ENCODE measurements at regions not wholly inside any gene's neighbourhood (a gene's known extent, or its start where the extent isn't known, plus 50 kb on each side); places are given as distances from the start of the nearest gene placed in this dataset.

DNA sequence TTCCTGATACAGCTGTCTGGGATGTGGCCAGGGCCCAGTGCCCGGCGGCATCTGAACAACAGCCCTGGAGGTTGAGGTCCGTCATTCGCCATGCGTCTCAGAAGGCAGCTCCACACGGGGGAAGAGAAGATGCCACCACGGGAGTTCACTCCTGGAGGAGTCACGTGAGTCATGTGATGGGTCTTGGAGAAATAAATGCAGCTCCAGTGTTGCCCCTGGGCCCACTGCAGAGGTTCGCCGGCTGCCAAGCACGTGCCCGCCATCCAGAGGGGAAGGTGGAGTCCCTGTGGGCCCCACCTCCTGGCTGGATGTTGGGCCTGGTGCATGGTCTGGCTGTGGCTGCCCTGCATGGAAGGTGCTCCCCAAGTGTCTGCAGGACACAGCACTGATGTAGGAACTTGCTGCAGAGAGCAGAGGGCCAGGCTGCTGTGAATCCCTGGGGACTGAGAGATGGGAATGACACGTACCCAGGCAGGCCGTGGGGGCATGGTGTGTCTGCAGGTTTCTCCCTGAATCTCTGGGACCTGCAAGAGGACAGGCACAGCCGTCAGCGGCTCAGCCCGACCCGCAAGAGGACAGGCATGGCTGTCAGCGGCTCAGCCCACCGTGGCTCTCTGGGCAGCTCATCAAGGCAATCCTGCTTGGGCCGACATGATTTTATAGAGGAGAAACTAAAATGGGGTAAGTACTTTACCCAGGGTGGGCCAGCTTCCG lies 418.3 kb upstream of the IRX4 start:
- 94 to 96% methylated on average over 21 of the region's 22 CpGs for WGBS, 2 experiments (ENCODE audit: insufficient coverage in 2 of 2)
- Histone ChIP-seq H3K36me3 (ENCODE audit: control insufficient read depth, insufficient read depth, low read length) (no peaks in the 10 kb centered on the region), H3K4me3 (ENCODE audit: extremely low read depth, insufficient read depth, low read length, poor library complexity, severe bottlenecking) (no peak overlapping the region), H3K9me3 (ENCODE audit: control insufficient read depth, low read length) (no peaks in the 10 kb centered on the region), H3K27ac (ENCODE audit: low read depth, low read length, severe bottlenecking) (no peak overlapping the region), H3K4me1 (ENCODE audit: control insufficient read depth, insufficient read depth, low read length, poor library complexity, severe bottlenecking) (no peaks in the 10 kb centered on the region)

DNA sequence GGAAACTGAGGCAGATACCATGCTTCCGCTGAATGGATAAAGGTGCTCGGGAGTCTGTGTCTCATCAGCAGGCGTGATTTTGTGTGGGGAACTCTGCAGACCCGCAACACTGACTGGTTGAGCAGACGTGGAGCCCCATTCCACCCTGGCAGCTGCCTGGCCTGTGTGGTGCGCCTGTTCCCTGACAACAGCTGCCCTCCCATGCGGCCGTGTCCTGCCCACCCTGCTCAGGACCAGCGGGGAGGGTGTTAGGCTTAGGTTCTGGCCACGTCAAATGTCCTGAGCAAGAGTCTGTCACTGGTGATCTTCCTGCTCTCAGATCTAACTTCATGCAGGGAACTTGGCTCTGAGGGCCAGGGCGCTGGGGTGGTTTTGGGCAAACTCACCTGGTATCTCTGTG lies 417.7 kb upstream of the IRX4 start:
- WGBS, 2 experiments (ENCODE audit: insufficient coverage in 2 of 2) = 94 to 95% methylated on average over 6 to 10 of the region's 11 CpGs
- Histone ChIP-seq H3K36me3 (ENCODE audit: control insufficient read depth, insufficient read depth, low read length) (no peaks in the 10 kb centered on the region), H3K4me3 (ENCODE audit: extremely low read depth, insufficient read depth, low read length, poor library complexity, severe bottlenecking) (no peak overlapping the region), H3K9me3 (ENCODE audit: control insufficient read depth, low read length) (no peaks in the 10 kb centered on the region), H3K27ac (ENCODE audit: low read depth, low read length, severe bottlenecking) (no peak overlapping the region), H3K4me1 (ENCODE audit: control insufficient read depth, insufficient read depth, low read length, poor library complexity, severe bottlenecking) (no peaks in the 10 kb centered on the region)

DNA sequence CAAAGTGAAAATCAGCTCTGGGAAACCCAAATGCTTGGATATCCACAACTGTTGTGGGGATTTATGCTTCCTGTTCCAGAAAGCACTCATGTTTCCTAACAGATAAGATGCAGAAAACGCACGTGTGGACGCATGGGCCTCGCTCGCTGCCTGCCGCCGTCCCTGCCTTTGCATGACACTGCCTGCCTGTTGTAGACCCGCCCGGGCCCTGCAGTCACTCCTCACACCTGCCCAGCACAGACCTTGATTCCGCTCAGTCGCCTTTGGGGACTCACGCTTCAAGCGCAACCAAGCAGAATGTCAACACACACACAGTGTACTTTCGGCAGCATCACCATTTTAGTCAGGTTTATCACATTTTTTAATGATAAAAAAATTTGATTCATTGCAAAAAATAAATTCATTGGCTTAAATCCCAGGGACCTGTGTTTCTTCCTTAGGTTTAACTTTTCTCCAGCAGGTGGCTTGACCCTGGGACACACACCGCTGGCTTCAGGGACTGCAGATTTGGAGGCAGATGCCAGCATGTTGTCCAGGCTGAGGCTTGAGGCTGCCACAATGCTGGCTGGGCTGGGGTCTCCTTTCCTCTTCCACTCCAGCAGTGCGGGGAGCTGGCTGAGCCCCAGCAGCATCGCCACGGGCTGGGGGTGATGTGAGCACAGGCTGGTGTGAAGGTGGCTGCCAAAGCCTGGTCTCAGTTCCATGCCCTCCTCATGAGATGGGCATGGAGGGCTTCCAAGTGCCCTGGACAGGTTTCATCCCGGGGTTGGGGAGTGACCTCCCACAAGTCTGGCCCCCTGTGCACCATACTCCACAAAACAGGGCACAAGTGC lies 416.9 kb upstream of the IRX4 start:
- Histone ChIP-seq H3K9me3 (ENCODE audit: control insufficient read depth, low read length) (no peaks in the 10 kb centered on the region), H3K36me3 (ENCODE audit: control insufficient read depth, insufficient read depth, low read length) (no peaks in the 10 kb centered on the region), H3K4me1 (ENCODE audit: control insufficient read depth, insufficient read depth, low read length, poor library complexity, severe bottlenecking) (no peaks in the 10 kb centered on the region), H3K4me3 (ENCODE audit: extremely low read depth, insufficient read depth, low read length, poor library complexity, severe bottlenecking) (no peak overlapping the region), H3K27ac (ENCODE audit: low read depth, low read length, severe bottlenecking) (no peak overlapping the region)
- WGBS, 2 experiments (ENCODE audit: insufficient coverage in 2 of 2) = 81 to 83% methylated on average over 9 to 12 of the region's 19 CpGs

DNA sequence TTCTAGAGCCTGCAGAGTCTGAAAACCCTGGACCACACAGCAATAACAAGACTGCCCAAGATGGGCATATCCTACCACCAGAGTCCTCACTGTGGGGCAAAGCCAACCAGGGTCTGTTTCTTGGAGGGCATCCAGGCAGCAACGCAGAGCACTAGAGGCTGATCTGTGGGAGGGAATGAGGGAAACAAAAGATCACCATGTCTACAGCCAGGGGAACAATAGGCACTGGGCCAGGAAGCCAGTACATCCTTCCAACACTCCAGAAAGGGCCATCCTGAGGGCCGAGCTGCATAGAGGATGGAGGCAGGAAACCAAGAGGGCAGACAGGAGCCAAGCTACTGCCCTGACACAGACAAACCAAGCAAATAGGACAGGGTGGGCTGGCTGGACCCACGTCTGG lies 416.1 kb upstream of the IRX4 start:
- no peaks in the 10 kb centered on the region for H3K36me3 ChIP-seq (ENCODE audit: control insufficient read depth, insufficient read depth, low read length)
- 62 to 64% methylated on average over 2 to 3 of the region's 3 CpGs for WGBS, 2 experiments (ENCODE audit: insufficient coverage in 2 of 2)
- H3K4me1 ChIP-seq (ENCODE audit: control insufficient read depth, insufficient read depth, low read length, poor library complexity, severe bottlenecking) = no peaks in the 10 kb centered on the region
- no peak overlapping the region for H3K27ac ChIP-seq (ENCODE audit: low read depth, low read length, severe bottlenecking)
- no peaks in the 10 kb centered on the region for H3K9me3 ChIP-seq (ENCODE audit: control insufficient read depth, low read length)
- H3K4me3 ChIP-seq (ENCODE audit: extremely low read depth, insufficient read depth, low read length, poor library complexity, severe bottlenecking) = no peak overlapping the region

DNA sequence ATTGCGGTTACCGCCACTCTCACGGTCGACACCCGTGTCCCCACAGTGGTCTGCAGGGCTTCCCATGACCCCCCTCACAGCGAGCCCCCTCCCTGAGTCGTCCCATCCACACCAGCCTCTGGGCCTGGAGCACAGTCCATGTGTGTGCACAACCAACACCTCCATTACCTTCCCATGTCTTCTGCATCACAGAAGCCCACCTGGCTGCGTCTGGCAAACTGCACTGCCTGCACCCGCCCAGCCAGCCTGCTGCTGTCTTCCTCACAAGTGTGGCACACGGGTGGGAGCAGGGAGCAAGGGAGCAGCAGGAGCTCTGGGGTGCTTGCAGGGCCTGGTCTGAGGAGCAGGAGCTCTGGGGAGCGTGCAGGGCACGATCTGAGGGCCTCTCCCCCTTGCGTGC lies 415.3 kb upstream of the IRX4 start:
- Histone ChIP-seq H3K36me3 (ENCODE audit: control insufficient read depth, insufficient read depth, low read length) (no peaks in the 10 kb centered on the region), H3K27ac (ENCODE audit: low read depth, low read length, severe bottlenecking) (no peak overlapping the region), H3K4me3 (ENCODE audit: extremely low read depth, insufficient read depth, low read length, poor library complexity, severe bottlenecking) (no peak overlapping the region), H3K9me3 (ENCODE audit: control insufficient read depth, low read length) (no peaks in the 10 kb centered on the region), H3K4me1 (ENCODE audit: control insufficient read depth, insufficient read depth, low read length, poor library complexity, severe bottlenecking) (no peaks in the 10 kb centered on the region)
- 82 to 93% methylated on average over 9 to 10 of the region's 13 CpGs for WGBS, 2 experiments (ENCODE audit: insufficient coverage in 2 of 2)

DNA sequence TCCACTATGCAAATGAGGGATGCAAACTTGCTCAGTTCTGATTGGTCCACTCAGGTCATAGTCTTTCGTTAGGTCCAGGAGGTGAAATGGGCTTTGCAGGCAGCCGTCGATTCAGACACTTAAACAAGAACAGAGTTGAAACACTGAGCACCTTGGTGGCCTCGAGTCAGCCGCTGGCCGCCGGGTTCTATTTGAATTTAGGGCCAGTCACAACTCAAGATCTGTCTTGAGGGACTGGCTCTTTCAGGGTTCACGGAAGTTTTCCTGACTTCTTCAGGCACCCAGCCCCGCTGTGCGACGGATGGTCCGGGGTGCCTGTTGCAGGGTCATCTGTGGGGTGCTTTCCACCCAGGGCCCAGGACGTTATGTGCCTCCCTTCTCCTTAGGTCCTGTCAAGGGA lies 412.8 kb upstream of the IRX4 start:
- Histone ChIP-seq H3K36me3 (ENCODE audit: control insufficient read depth, insufficient read depth, low read length) (no peaks in the 10 kb centered on the region), H3K4me1 (ENCODE audit: control insufficient read depth, insufficient read depth, low read length, poor library complexity, severe bottlenecking) (no peaks in the 10 kb centered on the region), H3K27ac (ENCODE audit: low read depth, low read length, severe bottlenecking) (no peak overlapping the region), H3K4me3 (ENCODE audit: extremely low read depth, insufficient read depth, low read length, poor library complexity, severe bottlenecking) (no peak overlapping the region), H3K9me3 (ENCODE audit: control insufficient read depth, low read length) (no peaks in the 10 kb centered on the region)
- WGBS, 2 experiments (ENCODE audit: insufficient coverage in 2 of 2) = 88 to 90% methylated on average over 13 of the region's 13 CpGs

DNA sequence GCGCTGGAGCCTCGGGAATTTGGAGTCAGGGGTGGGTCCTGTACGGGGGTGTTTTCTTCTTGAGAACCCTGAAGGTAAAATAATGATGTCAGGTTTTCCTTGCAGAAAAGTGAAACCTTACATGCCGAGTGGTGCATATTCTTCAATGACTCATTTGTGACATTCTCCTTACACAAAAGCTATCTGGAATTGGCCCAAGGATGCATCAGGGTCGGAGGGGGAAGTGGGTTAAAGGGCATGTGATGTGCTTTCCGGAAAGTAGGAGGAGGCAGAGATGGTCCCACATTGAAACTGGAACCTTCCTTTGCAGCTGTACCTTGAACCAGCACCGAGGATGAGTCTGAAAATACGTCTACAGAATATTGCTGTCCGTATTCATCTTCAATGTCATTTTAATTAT lies 411.2 kb upstream of the IRX4 start:
- H3K9me3 ChIP-seq (ENCODE audit: control insufficient read depth, low read length) = no peaks in the 10 kb centered on the region
- H3K27ac ChIP-seq (ENCODE audit: low read depth, low read length, severe bottlenecking) = no peak overlapping the region
- no peak overlapping the region for H3K4me3 ChIP-seq (ENCODE audit: extremely low read depth, insufficient read depth, low read length, poor library complexity, severe bottlenecking)
- 67 to 94% methylated on average over 3 to 8 of the region's 9 CpGs for WGBS, 2 experiments (ENCODE audit: insufficient coverage in 2 of 2)
- H3K4me1 ChIP-seq (ENCODE audit: control insufficient read depth, insufficient read depth, low read length, poor library complexity, severe bottlenecking) = no peaks in the 10 kb centered on the region
- no peaks in the 10 kb centered on the region for H3K36me3 ChIP-seq (ENCODE audit: control insufficient read depth, insufficient read depth, low read length)

DNA sequence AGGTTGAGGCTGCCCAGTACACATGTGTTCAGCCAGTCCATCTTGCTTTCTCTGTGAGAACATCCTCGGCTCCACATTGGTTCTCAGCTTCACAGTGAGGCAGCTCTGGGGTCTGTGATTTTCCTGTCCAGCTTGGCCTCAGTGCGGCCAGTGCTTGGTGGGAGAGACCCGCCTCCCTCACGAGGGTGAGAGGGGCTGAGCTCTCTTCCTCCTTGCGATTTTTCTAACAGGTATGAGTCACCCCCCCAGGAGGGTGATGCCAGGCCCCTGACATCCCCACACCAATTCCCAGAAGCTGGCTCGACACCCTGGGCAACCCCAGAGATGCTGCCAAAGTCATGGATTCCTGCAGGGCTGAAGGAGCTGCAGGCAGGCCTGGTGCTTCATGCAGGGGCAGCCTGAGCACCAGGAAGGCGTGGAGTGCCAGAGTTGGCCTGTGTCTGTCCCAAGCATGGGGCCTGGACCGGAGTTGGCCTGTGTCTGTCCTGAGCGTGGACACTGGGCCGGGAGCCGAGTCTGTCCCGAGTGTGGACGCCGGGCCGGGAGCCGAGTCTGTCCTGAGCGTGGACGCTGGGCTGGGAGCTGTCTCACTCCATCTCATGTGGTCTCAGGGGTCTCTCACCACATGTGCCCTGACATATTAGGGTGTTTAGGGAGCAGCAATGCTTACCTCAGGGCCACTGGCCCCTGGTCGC lies 408.6 kb upstream of the IRX4 start:
- no peaks in the 10 kb centered on the region for H3K4me1 ChIP-seq (ENCODE audit: control insufficient read depth, insufficient read depth, low read length, poor library complexity, severe bottlenecking)
- H3K9me3 ChIP-seq (ENCODE audit: control insufficient read depth, low read length) = no peaks in the 10 kb centered on the region
- no peak overlapping the region for H3K27ac ChIP-seq (ENCODE audit: low read depth, low read length, severe bottlenecking)
- WGBS, 2 experiments (ENCODE audit: insufficient coverage in 2 of 2) = 90 to 95% methylated on average over 14 to 19 of the region's 19 CpGs
- no peak overlapping the region for H3K4me3 ChIP-seq (ENCODE audit: extremely low read depth, insufficient read depth, low read length, poor library complexity, severe bottlenecking)
- no peaks in the 10 kb centered on the region for H3K36me3 ChIP-seq (ENCODE audit: control insufficient read depth, insufficient read depth, low read length)

DNA sequence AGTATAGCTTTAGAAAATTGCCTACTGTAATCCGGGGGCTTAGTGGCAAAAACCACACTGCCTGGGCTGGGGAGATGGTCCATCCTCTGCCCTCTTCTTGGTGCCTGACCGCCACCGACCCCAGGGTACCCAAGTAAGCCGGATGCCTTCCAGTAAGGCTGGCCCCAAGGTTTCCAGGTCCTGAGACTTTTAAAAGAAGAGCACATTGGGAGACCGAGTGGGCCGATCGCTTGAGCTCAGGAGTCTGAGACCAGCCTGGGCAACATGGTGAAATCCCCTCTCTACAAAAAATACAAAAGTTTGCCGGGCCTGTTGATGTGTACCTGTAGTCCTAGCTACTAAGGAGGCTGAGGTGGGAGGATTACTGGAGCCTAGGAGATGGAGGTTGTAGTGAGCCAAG lies 406.7 kb upstream of the IRX4 start:
- WGBS, 2 experiments (ENCODE audit: insufficient coverage in 2 of 2) = 92 to 98% methylated on average over 6 to 7 of the region's 8 CpGs
- H3K4me3 ChIP-seq (ENCODE audit: extremely low read depth, insufficient read depth, low read length, poor library complexity, severe bottlenecking) = no peak overlapping the region
- H3K9me3 ChIP-seq (ENCODE audit: control insufficient read depth, low read length) = no peaks in the 10 kb centered on the region
- no peaks in the 10 kb centered on the region for H3K4me1 ChIP-seq (ENCODE audit: control insufficient read depth, insufficient read depth, low read length, poor library complexity, severe bottlenecking)
- no peaks in the 10 kb centered on the region for H3K36me3 ChIP-seq (ENCODE audit: control insufficient read depth, insufficient read depth, low read length)
- H3K27ac ChIP-seq (ENCODE audit: low read depth, low read length, severe bottlenecking) = no peak overlapping the region

DNA sequence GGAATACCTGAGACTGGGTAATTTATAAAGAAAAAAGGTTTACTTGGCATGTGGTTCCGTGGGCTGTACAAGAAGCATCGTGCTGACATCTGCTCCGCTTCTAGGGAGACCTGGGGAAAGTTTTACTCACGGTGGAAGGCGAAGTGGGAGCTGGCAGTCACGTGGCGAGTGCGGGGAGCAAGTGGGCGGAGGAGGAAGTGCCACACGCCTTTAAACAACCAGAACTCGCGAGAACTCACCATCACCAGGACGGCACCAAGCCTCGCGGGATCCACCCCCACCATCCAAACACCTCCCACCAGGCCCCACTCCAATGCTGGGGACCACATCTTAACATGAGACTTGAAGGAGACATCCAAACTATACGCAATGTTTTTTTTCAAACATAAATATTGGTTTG lies 406.2 kb upstream of the IRX4 start:
- no peaks in the 10 kb centered on the region for H3K9me3 ChIP-seq (ENCODE audit: control insufficient read depth, low read length)
- H3K36me3 ChIP-seq (ENCODE audit: control insufficient read depth, insufficient read depth, low read length) = no peaks in the 10 kb centered on the region
- H3K4me3 ChIP-seq (ENCODE audit: extremely low read depth, insufficient read depth, low read length, poor library complexity, severe bottlenecking) = no peak overlapping the region
- H3K27ac ChIP-seq (ENCODE audit: low read depth, low read length, severe bottlenecking) = no peak overlapping the region
- WGBS, 2 experiments (ENCODE audit: insufficient coverage in 2 of 2) = 85 to 89% methylated on average over 16 of the region's 16 CpGs
- no peaks in the 10 kb centered on the region for H3K4me1 ChIP-seq (ENCODE audit: control insufficient read depth, insufficient read depth, low read length, poor library complexity, severe bottlenecking)
